Gastroesophageal sphincter (tissue), 4 donors: ENCODE measurements at regions not wholly inside any gene's neighbourhood (a gene's known extent, or its start where the extent isn't known, plus 50 kb on each side); places are given as distances from the start of the nearest gene placed in this dataset.

ENCODE experiments used
- ATAC-seq: fragments of 150-250 bp; one replicate; pipeline ENCODE4 v1.9.1; 2016; ENCODE audit warnings: mild to moderate bottlenecking, moderate library complexity
- H3K27ac ChIP-seq, 4 donors: fragments of 200-600 bp; sonication (generic) in 3 of 4; 1 replicate in 3 of 4; 2 replicates in 1 of 4; pipeline ENCODE4 v1.5.1; 2016 to 2019
- H3K27me3 ChIP-seq: fragments of 200-600 bp; sonication (generic); one replicate; pipeline ENCODE4 v1.5.1; 2019
- H3K36me3 ChIP-seq, 2 donors: fragments of 200-600 bp; sonication (generic); one replicate each; pipeline ENCODE4 v1.5.1; 2019; ENCODE audit warnings: control low read depth in 1 of 2
- H3K4me1 ChIP-seq, 3 donors: fragments of 200-600 bp; sonication (generic); 1 replicate in 2 of 3; 2 replicates in 1 of 3; pipeline ENCODE4 v1.5.1; 2016 to 2019; ENCODE audit warnings: control low read depth in 2 of 3
- H3K4me3 ChIP-seq, 2 donors: fragments of 200-600 bp; sonication (generic); one replicate each; pipeline ENCODE4 v1.5.1; 2019; ENCODE audit warnings: mild to moderate bottlenecking in 1 of 2, moderate library complexity in 1 of 2
- H3K9me3 ChIP-seq, 3 donors: fragments of 200-600 bp; sonication (generic); one replicate each; pipeline ENCODE4 v1.5.1; 2017 to 2019; ENCODE audit warnings: control low read depth in 2 of 3
- EP300 ChIP-seq: sonication (generic); formaldehyde crosslinking; IDR thresholded peaks from one replicate; pipeline ENCODE4 v1.6.1; 2017; ENCODE audit warnings: antibody characterized with exemption, mild to moderate bottlenecking
- POLR2A ChIP-seq, 2 donors: fragments of 450-650 bp; IDR thresholded peaks; one replicate each; pipeline ENCODE4 v1.6.1; 2017; ENCODE audit warnings: antibody characterized with exemption in 2 of 2, mild to moderate bottlenecking in 2 of 2, moderate library complexity in 1 of 2
- POLR2AphosphoS5 ChIP-seq: sonication (generic); formaldehyde crosslinking; IDR thresholded peaks from one replicate; pipeline ENCODE4 v1.6.1; 2017; ENCODE audit warnings: antibody characterized with exemption
- WGBS, 2 donors: methylation state at CpG; one replicate each; pipeline ENCODE4 v1.1.5; 2018; ENCODE audit warnings: low coverage in 1 of 2; 5-methylcytosine and 5-hydroxymethylcytosine counted together
- TF ChIP-seq, protein P1 (sequence below), 4 experiments: fragments of 200-600 bp in 2 of 4; fragments of 450-650 bp in 2 of 4; sonication (generic) in 1 of 4; IDR thresholded peaks; one replicate each; pipeline ENCODE4 v1.5.1; 2017 to 2019; ENCODE audit warnings: antibody characterized with exemption in 4 of 4, mild to moderate bottlenecking in 2 of 4, moderate library complexity in 2 of 4

DNA sequence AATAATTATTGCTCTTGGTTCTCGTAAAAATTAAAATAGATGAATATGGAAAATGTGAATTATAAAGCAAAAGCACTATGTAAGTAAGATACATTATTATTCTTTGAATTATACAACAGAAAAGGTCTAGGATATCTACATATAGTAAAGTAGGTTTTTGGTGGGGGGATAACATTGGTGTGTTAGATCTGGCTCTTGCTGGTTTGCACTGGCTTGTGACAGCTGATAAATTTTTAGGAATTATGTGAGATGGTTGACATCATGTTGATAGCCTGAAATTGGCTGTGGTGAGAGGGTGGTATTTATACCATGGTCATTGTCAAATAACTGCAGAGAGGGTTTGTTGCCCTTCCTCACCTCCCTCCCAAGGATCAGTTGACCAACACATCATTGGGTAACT lies 50.7 kb upstream of the BTG1 start:
- WGBS, 2 donors, result 100% methylated on average over 1 of the region's 1 CpG
- TF ChIP-seq, protein P1, sequence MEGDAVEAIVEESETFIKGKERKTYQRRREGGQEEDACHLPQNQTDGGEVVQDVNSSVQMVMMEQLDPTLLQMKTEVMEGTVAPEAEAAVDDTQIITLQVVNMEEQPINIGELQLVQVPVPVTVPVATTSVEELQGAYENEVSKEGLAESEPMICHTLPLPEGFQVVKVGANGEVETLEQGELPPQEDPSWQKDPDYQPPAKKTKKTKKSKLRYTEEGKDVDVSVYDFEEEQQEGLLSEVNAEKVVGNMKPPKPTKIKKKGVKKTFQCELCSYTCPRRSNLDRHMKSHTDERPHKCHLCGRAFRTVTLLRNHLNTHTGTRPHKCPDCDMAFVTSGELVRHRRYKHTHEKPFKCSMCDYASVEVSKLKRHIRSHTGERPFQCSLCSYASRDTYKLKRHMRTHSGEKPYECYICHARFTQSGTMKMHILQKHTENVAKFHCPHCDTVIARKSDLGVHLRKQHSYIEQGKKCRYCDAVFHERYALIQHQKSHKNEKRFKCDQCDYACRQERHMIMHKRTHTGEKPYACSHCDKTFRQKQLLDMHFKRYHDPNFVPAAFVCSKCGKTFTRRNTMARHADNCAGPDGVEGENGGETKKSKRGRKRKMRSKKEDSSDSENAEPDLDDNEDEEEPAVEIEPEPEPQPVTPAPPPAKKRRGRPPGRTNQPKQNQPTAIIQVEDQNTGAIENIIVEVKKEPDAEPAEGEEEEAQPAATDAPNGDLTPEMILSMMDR (IDR thresholded peaks at IDR 0.05), result no peak
- no peak for TF ChIP-seq POLR2AphosphoS5
- TF ChIP-seq POLR2A (IDR thresholded peaks at IDR 0.05), result no peak
- TF ChIP-seq EP300, result no peak
- H3K4me1 ChIP-seq, result no peaks in the 10 kb centered on the region
- ATAC-seq, result no peak
- H3K4me3 ChIP-seq, result no peak overlapping the region
- H3K27me3 ChIP-seq, result no peaks in the 10 kb centered on the region
- no peaks in the 10 kb centered on the region for H3K9me3 ChIP-seq
- H3K36me3 ChIP-seq, result no peaks in the 10 kb centered on the region
- H3K27ac ChIP-seq, result no peak overlapping the region
